Astrocyte of the cerebellum (primary cell): ENCODE measurements at regions not wholly inside any gene's neighbourhood (a gene's known extent, or its start where the extent isn't known, plus 50 kb on each side); places are given as distances from the start of the nearest gene placed in this dataset.
"Not testable (repeated sequence)": the region's sequence is repeated elsewhere in the genome, so short reads cannot be mapped to it uniquely, and the experiment has no call there.

Experiments
- DNase-seq: peaks from one replicate; pipeline ENCODE4 v3.0.0-alpha.2; 2011; ENCODE audit warnings: low read depth
- H3K4me3 ChIP-seq: 2 replicates; pipeline ENCODE4 v1.5.1; 2011; ENCODE audit warnings: mild to moderate bottlenecking, low read depth, low read length, moderate library complexity
- in situ Hi-C: cut with HindIII; loops from 2 replicates; pipeline ENCODE4 v1.10.0; 2017; ENCODE audit warnings: low sequenced_read_pairs
- TF ChIP-seq, protein P1 (sequence below): IDR thresholded peaks from 2 replicates; pipeline ENCODE4 v1.5.1; 2012; ENCODE audit warnings: low read length, low read depth, moderate library complexity, mild to moderate bottlenecking; ENCODE audit errors: missing control alignments

DNA sequence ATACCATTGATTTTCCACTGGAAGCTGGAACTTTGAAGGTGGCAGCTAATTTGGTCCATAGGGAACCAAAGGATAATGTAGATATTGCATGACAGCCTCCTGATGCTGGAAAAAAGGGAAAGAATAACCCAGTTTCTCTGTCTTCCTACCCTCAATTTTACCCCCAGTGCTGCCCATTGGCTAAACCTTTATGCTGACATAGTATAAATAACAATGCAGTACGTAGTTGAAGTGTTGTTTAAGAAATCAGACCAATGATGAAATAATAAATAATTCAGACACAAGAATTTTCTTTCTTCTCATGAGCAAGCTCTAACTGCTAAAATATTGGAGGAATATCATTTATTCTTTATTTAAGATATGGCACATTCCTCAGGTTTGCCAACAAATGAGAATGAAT, 843.4 kb downstream of the EPHA3 start:
- TF ChIP-seq, protein P1, sequence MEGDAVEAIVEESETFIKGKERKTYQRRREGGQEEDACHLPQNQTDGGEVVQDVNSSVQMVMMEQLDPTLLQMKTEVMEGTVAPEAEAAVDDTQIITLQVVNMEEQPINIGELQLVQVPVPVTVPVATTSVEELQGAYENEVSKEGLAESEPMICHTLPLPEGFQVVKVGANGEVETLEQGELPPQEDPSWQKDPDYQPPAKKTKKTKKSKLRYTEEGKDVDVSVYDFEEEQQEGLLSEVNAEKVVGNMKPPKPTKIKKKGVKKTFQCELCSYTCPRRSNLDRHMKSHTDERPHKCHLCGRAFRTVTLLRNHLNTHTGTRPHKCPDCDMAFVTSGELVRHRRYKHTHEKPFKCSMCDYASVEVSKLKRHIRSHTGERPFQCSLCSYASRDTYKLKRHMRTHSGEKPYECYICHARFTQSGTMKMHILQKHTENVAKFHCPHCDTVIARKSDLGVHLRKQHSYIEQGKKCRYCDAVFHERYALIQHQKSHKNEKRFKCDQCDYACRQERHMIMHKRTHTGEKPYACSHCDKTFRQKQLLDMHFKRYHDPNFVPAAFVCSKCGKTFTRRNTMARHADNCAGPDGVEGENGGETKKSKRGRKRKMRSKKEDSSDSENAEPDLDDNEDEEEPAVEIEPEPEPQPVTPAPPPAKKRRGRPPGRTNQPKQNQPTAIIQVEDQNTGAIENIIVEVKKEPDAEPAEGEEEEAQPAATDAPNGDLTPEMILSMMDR = no peak

DNA sequence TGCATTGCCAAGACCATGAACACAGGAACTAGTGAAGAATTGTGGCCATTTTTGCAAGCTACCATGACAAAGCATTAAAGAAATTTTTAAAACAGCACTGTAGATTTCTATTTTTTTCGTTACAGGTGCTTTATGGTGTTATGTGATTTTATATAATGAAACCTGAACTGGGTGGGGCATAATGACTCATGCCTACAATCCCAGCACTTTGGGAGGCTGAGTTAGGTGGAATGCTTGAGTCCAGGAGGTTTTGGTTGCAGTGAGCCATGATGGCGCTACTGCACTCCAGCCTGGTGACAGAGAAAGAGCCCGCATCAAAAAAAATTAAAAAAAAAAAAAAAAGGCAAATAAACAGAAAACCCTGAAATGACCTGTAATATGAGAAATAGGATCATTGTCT, 846.7 kb downstream of the EPHA3 start:
- in situ Hi-C loops = no loop called here
- no peak overlapping the region for H3K4me3 ChIP-seq
- DNase-seq = no peak
- TF ChIP-seq, protein P1 = no peak

More for the DNA sequence above, 843.4 kb downstream of the EPHA3 start:
- no peak overlapping the region for H3K4me3 ChIP-seq
- in situ Hi-C loops = no loop called here
- no peak for DNase-seq

DNA sequence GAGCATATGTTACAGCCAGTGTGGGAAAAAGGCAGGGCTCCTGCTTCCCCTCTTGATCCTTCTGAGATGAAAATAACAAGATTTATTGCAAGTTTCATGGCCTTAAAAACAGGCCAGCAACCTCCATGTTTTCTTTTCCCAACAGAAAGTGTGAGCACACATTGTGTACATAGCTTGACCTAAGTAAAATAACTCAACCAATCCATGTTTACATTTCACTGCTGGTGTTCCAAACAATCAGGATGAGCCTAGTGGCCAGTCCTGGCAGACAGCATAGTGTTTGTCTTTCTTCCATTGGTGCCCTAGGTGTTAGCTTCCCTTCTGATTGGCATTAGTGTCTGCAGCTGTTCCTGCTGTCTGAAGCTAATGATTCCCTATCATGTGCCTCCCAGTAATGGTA, 847.7 kb downstream of the EPHA3 start:
- TF ChIP-seq, protein P1 = no peak
- DNase-seq = no peak
- in situ Hi-C loops = no loop called here
- no peak overlapping the region for H3K4me3 ChIP-seq

DNA sequence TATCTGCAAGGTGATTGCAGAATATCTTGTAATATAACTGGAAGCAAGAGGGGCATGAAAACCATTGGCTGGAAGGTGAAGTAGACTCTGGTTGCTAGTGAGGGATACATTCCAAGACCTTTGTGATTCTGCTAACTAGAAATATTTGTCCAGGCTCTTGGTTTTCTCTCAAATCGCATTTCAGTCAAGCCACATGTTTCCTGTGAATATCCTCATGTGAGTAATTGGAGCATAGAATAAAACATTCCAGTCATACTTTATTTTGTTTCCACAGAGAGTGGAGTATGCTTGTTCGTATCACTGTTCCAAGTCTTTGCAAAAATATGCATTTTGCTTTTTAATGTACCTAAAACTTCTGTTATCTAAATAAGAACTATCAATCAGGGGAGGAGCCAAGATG, 850.0 kb downstream of the EPHA3 start:
- TF ChIP-seq, protein P1 = no peak
- DNase-seq = no peak
- H3K4me3 ChIP-seq = no peak overlapping the region
- in situ Hi-C loops = no loop called here

DNA sequence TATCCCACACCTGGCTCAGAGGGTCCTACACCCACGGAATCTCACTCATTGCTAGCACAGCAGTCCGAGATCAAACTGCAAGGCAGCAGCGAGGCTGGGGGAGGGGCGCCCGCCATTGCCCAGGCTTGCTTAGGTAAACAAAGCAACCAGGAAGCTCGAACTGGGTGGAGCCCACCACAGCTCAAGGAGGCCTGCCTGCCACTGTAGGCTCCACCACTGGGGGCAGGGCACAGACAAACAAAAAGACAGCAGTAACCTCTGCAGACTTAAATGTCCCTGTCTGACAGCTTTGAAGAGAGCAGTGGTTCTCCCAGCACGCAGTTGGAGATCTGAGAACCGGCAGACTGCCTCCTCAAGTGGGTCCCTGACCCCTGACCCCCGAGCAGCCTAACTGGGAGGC, 850.7 kb downstream of the EPHA3 start:
- H3K4me3 ChIP-seq, DNase-seq, in situ Hi-C loops: not testable (repeated sequence)

DNA sequence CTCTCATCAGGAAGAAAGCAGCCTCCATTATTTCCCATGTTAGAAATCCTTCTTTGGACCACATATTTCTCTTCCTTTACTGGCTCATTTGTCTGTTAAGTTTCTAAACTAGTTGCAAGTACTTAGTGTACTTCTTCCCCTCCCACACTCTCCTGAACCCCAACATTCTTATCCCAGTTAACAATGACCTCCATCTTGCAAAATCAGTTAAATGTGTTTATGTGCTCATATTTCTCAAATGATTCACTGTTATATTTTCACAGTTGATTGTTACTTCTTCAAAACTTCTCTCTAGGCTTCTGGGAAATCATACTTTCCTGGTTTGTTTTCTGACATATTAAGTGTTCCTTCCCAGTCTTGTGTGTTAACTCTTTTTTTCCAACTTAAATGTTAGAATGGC, 856.9 kb downstream of the EPHA3 start:
- in situ Hi-C loops = no loop called here
- TF ChIP-seq, protein P1 = no peak
- no peak for DNase-seq
- no peak overlapping the region for H3K4me3 ChIP-seq

DNA sequence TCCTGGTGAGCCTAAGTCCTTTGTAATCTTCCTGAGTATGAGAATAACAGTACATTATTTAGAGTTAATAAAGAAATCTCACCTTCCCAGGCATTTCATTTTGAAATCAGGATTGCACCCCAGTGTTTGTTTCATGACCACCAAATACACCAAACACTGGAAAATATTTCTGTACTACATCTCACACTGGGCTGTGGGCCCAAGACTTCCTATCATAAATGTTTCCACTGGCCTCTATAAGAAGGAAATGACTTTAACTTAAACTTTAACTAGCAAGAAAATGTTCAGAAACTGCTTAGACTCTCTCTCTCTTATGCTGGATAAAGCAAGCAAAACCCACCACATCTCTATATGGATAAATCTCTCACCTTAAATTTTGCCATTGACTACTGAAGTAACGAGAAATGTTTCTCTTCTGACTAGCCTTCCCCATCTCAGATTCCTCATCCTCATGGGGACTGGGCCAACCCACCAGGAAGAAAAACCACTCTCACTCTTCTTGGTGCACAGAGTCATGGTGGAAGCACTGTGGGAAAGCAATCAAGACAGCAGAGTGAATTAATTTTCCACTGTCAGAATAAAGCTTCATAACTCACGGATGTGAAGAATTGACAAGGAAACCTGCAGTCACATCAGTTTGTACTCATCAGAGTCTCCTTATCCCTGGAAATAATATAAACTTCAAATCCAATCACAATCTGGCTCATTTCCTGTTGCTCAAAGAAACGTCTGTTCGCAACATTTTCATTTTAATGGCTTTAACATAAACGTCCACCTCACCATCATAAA, 859.6 kb downstream of the EPHA3 start:
- no peak for DNase-seq
- no peak overlapping the region for H3K4me3 ChIP-seq
- in situ Hi-C loops = no loop called here
- TF ChIP-seq, protein P1 = no peak
